GM03348 (cell line): ENCODE measurements at regions not wholly inside any gene's neighbourhood (a gene's known extent, or its start where the extent isn't known, plus 50 kb on each side); places are given as distances from the start of the nearest gene placed in this dataset.
"Not testable (repeated sequence)": the region's sequence is repeated elsewhere in the genome, so short reads cannot be mapped to it uniquely, and the experiment has no call there.

Experiments
- DNase-seq: peaks from one replicate; pipeline ENCODE4 v3.0.0; 2012; ENCODE audit warnings: low spot score

DNA sequence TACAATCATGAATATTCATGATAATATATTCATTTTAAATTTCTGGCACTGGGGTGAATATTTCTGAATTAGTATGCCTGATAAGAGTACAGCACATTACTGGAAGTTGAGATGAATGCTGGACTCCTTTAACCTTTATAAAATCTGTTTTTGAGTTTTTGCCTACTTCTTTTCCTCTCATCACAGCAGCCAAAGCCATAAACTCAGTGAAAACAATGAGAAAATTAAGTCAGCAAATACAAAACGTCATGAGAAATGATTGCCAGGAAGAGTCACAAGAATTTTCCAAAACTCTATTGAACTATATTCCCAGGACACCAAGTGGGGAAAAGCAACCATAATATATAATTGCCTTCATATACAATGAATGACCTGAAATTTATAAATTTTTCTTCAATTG is 837.6 kb downstream of the TBC1D32 start:
- DNase-seq, result no peak

- DNase-seq, result no peak
Observed at GRCh38 chr6:120493505-120493904, 840.8 kb downstream of the TBC1D32 start.

- DNase-seq, result no peak
Observed at GRCh38 chr6:120489941-120490340, 844.3 kb downstream of the TBC1D32 start.

- no peak for DNase-seq
Observed at GRCh38 chr6:120484146-120484545, 850.1 kb downstream of the TBC1D32 start.

DNA sequence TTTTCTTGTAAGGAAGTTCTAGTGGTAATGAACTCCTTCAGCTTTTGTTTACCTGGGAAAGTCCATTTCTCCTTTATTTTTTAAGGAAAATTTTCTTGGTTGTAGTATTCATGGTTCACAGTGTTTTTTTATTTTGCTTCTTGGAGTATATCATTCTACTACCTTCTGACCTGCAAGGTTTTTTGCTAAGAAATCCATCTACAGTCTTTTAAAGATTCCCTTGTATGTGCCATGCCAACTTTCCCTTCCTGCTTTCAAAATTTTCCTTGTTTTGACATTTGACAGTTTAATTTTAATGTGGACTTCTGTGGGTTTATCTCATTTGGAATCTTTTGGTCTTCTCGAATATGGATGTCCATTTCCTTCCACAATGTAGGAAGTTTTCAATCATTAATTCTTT is 855.6 kb downstream of the TBC1D32 start:
- no peak for DNase-seq

DNA sequence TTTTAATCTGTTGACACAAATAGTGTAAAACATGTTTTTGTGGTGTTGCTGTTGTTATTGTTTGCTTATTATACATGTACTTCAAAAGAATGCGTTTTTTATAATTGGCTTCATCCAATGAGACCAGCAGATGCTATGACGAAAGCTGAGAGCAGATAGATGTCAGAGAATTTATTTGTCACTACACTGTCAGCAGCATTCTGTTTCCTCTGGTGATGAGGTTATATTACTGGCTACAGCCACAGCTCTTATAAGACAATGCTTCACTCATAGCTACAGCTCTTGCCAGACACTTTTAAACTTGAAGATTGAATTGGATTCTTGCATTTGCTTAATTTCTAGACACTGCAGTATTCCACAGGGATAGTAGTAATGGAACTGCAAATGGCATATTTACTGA is 860.5 kb downstream of the TBC1D32 start:
- DNase-seq, result no peak

- no peak for DNase-seq
Observed at GRCh38 chr6:120468486-120468885, 865.8 kb downstream of the TBC1D32 start.

- no peak for DNase-seq
Observed at GRCh38 chr6:120451508-120451907, 882.8 kb downstream of the TBC1D32 start.

- no peak for DNase-seq
Observed at GRCh38 chr6:120447605-120448004, 886.7 kb downstream of the TBC1D32 start.

DNA sequence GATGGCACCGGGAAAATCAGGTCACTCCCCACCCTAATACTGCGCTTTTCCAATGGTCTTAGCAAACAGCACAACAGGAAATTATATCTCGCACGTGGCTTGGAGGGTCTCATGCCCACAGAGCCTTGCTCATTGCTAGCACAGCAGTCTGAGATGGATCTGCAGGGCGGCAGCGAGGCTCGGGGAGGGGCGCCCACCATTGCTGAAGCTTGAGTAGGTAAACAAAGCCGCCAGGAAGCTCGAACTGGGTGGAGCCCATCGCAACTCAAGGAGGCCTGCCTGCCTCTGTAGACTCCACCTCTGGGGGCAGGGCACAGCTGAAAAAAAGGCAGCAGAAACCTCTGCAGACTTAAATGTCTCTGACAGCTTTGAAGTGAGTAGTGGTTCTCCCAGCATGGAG is 901.4 kb downstream of the TBC1D32 start:
- not testable (repeated sequence) for DNase-seq

DNA sequence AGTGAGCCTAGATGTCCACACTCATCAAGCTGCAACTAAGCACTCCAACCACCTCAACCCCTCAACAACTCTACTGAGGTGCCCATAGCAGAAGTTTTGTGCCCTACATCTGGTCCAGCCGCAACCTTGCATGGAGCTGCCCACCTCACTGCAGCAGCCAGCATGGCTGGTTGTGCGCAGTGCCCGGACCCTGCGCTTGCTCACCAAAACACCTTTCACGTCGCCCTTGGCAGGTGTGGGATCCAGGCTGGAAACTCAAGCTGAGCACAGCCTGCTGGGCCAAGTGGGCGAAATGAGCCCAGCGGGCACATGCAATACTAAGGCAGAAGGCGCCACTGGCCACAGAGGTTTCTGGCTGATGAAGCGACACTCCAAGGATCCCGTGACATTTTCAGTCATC is 902.4 kb downstream of the TBC1D32 start:
- DNase-seq, result no peak

DNA sequence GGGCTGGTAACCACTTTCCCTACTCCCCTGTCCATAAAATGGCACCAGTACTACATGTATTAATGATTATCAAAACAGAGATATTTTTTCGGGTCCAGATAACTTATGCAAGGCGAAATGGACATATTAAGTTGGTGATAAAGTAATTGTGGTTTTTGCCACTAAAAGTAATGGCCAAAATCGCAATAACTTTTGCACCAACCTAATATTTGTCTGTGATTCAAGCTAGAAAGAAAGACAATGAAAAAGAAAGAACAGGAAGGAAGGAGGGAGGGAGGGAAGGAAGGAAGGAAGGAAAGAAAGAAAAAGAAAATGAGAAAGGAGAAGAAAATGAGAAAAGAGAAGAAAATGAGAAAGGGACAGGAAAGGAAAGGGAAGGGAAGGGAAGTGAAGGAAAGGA is 922.9 kb downstream of the TBC1D32 start:
- no peak for DNase-seq

DNA sequence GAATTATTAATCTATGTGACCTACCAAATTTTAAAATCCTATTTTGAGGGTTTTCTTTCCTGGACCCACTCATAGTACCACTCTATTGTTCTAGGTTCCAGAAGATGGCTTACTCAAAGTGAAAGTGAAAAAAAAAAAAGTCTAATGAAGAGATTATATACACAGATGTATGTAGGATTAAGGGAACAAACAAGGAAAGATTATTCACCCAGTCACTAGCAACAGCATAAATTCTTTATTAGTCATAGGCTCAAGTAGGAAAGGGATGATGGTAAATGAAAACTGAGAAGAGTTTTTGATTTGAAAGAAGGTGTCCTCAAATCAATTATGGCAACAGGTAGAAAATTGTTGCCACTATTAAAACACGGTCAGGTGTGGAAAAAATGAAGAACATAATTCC is 923.7 kb downstream of the TBC1D32 start:
- no peak for DNase-seq

DNA sequence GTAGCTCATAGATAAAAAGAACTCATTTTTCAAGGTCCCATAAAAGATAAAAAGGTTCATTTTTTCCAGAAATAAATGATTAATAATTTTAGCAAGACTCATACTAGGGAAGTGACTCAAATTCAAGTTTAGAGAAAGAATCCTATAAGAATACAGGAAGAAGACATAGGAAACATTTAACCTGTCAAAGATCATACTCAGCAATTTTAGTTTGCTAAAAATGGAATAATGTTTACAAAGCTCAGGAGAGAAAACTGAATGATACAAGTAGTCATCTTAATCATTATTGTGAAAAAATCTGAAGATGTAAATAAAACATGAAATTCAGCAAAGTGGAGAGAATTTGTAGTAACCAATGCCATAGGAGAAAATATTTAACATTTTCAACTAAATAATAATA is 926.6 kb downstream of the TBC1D32 start:
- DNase-seq, result no peak

GRCh38 chr6:120405947-120406346 is 928.3 kb downstream of the TBC1D32 start:
- DNase-seq, result no peak

DNA sequence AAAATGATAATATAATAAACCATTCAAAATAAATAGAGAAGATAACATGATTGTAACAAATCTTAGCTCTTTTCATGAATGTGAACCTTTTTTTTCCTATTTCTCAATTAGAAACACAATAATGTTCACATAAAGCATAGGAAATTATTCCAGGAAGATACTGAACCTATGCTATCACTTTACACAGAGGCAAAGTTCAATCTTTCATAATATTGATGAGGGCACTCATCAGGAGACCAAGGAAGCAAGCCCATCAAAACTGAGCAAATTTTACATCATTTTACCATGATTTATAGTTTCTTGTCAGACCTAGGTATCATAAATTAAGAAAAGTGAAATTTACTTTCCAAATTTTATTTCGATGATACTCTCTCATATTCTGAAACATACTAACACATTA is 938.5 kb downstream of the TBC1D32 start:
- no peak for DNase-seq

- DNase-seq, result no peak
Observed at GRCh38 chr6:120395330-120395729, 939.0 kb downstream of the TBC1D32 start.

- DNase-seq, result no peak
Observed at GRCh38 chr6:120392941-120393340, 941.3 kb downstream of the TBC1D32 start.

DNA sequence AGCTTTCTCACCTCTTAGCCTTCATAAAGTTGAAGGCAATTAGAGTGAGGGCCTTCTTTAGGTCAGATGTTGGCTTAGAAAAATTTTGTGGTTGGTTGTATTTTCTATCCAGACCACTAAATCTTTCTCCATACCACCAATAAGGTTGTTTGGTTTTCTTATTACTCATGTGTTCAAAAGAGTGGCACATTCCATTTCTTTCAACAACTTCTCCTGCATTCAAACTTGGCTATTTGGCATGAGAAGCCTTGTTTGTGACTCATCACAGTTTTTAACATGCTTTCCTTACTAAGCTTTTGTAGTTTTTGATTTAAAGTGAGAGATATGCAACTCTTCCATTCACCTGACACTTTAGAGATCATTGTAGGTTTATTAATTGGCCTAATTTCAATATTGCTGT is 949.6 kb downstream of the TBC1D32 start:
- DNase-seq, result no peak

DNA sequence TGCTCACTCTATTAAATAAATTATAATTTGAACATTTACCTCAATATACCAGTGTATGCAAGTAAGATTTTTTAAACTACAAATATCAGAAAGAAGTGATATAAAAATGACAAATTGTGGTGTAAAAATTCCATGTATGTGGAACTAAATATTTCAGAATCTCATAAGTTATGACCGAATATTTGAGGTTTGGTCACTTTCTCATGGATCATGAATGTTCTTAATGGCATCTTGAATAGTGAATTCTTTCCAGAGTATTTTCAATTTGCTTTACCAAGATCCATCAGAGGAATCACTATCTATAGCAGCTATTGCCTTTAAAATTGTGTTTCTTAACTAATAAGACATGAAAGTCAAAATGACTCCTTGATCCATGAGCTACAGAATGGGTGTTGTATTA is 950.6 kb downstream of the TBC1D32 start:
- DNase-seq, result no peak

DNA sequence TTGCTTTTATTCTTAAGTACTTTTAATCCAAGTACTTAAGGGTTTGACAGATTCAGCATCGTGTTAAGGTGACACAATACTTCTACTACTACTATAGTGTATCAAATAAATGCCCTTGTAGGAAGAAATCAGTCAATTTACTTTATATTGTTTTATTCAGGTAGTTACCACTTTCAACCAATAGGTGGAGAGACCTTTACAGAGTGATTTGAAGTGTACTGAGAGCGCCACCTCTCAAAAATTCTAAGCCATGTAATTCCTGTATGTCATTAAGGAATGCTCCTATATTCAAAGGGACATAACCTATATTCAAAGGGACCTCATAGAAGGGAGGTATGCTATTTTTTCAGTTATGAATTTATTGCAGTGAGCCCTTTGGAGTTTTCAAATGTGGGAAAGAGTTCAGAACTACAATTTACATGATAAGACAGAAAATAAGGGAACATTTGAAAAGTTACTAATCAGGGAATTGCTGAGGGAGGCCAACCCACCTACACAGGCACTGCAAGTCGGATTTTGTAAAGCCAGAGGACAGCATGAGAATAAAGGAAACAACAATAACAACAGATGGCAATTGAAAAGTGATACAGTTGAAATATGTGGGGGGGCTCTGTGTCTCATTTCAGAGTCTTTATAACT is 955.6 kb downstream of the TBC1D32 start:
- DNase-seq, result peak; percentile 4

GRCh38 chr6:120373185-120373584 is 961.1 kb downstream of the TBC1D32 start:
- no peak for DNase-seq

DNA sequence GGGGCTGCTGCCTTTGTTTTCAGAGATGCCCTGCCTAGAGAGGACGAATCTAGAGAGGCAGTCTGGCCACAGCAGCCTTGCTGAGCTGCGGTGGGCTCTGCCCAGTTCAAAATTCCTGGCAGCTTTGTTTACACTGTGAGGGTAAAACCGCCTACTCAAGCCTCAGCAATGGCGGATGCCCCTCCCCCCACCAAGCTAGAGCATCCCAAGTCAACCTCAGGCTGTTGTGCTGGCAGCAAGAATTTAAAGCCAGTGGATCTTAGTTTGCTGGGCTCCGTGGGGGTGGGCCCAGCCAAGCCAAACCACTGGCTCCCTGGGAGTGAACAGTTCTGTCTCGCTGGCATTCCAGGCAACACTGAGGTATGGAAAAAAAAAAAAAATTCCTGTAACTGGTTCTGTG is 970.9 kb downstream of the TBC1D32 start:
- no peak for DNase-seq

DNA sequence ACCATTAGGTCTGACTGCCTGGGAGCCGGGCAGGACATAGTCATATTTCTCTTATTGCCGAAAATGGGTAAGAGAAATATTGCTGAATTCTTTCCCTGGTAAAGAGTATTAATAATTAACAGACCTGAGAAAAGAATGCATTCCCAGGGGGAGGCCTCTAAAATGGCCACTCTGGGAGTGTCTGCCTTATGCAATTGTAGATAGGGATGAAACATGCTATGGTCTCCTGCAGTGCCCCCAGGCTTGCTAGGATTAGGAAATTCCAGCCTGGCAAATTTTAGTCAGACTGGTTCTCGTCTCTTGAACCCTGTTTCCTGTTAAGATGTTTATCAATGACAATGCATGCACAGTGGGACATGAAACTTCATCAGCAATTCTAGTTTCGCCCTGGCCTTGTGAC is 975.7 kb downstream of the TBC1D32 start:
- not testable (repeated sequence) for DNase-seq

GRCh38 chr6:120357447-120357846 is 976.8 kb downstream of the TBC1D32 start:
- DNase-seq, result no peak
